ENCODE measurements at regions not wholly inside any gene's neighbourhood (a gene's known extent, or its start where the extent isn't known, plus 50 kb on each side); places are given as distances from the start of the nearest gene placed in this dataset.

GRCh38 chr6:101275251-101275650 is 118.3 kb upstream of the GRIK2 start:
- no peak for TF ChIP-seq Cebpa-rat (IDR thresholded peaks at IDR 0.05)
- H3K27me3 ChIP-seq: no peaks in the 10 kb centered on the region

GRCh38 chr6:101276066-101276465 is 117.4 kb upstream of the GRIK2 start:
- no peak overlapping the region for H3K4me3 ChIP-seq
- H3K27ac ChIP-seq: no peak overlapping the region
- no peaks in the 10 kb centered on the region for H3K9me3 ChIP-seq
- no peak for TF ChIP-seq Cebpa-rat (IDR thresholded peaks at IDR 0.05)
- no peak overlapping the region for H3K9ac ChIP-seq
- H3K36me3 ChIP-seq: no peaks in the 10 kb centered on the region
- H3K27me3 ChIP-seq: no peaks in the 10 kb centered on the region
- H4K20me1 ChIP-seq: no peaks in the 10 kb centered on the region
- H3K4me2 ChIP-seq: no peak overlapping the region
- H3K4me1 ChIP-seq: no peaks in the 10 kb centered on the region

More at GRCh38 chr6:101275251-101275650, 118.3 kb upstream of the GRIK2 start:
- no peaks in the 10 kb centered on the region for H3K9me3 ChIP-seq
- no peak overlapping the region for H3K4me3 ChIP-seq
- H3K4me1 ChIP-seq: no peaks in the 10 kb centered on the region
- no peaks in the 10 kb centered on the region for H3K36me3 ChIP-seq
- H3K4me2 ChIP-seq: no peak overlapping the region
- H3K9ac ChIP-seq: no peak overlapping the region
- H3K27ac ChIP-seq: no peak overlapping the region
- no peaks in the 10 kb centered on the region for H4K20me1 ChIP-seq

- H4K20me1 ChIP-seq: no peaks in the 10 kb centered on the region
- H3K36me3 ChIP-seq: no peaks in the 10 kb centered on the region
- no peak overlapping the region for H3K4me3 ChIP-seq
- H3K9ac ChIP-seq: no peak overlapping the region
- no peak for TF ChIP-seq Cebpa-rat (IDR thresholded peaks at IDR 0.05)
- no peak overlapping the region for H3K27ac ChIP-seq
- H3K4me2 ChIP-seq: no peak overlapping the region
- no peaks in the 10 kb centered on the region for H3K27me3 ChIP-seq
- no peaks in the 10 kb centered on the region for H3K4me1 ChIP-seq
- no peaks in the 10 kb centered on the region for H3K9me3 ChIP-seq
These were observed 114.1 kb upstream of the GRIK2 start for GRCh38 chr6:101279410-101279809.

- Histone ChIP-seq H3K4me3 (no peak overlapping the region), H3K4me2 (no peak overlapping the region), H3K9ac (no peak overlapping the region), H4K20me1 (no peaks in the 10 kb centered on the region), H3K4me1 (no peaks in the 10 kb centered on the region), H3K36me3 (no peaks in the 10 kb centered on the region), H3K27me3 (no peaks in the 10 kb centered on the region), H3K27ac (no peak overlapping the region), H3K9me3 (no peaks in the 10 kb centered on the region)
- no peak for TF ChIP-seq Cebpa-rat (IDR thresholded peaks at IDR 0.05)
These were observed 112.2 kb upstream of the GRIK2 start for GRCh38 chr6:101281266-101281665.

- H3K36me3 ChIP-seq: no peaks in the 10 kb centered on the region
- H3K27me3 ChIP-seq: no peaks in the 10 kb centered on the region
- H3K4me1 ChIP-seq: no peaks in the 10 kb centered on the region
- H3K4me3 ChIP-seq: no peak overlapping the region
- no peak overlapping the region for H3K4me2 ChIP-seq
- no peak overlapping the region for H3K9ac ChIP-seq
- no peaks in the 10 kb centered on the region for H3K9me3 ChIP-seq
- no peak overlapping the region for H3K27ac ChIP-seq
- no peak for TF ChIP-seq Cebpa-rat (IDR thresholded peaks at IDR 0.05)
- no peaks in the 10 kb centered on the region for H4K20me1 ChIP-seq
These were observed 109.4 kb upstream of the GRIK2 start for GRCh38 chr6:101284131-101284530.

- Histone ChIP-seq H3K9me3 (no peaks in the 10 kb centered on the region), H4K20me1 (no peaks in the 10 kb centered on the region), H3K27me3 (no peaks in the 10 kb centered on the region), H3K36me3 (no peaks in the 10 kb centered on the region), H3K9ac (no peak overlapping the region), H3K4me3 (no peak overlapping the region), H3K27ac (no peak overlapping the region), H3K4me2 (no peak overlapping the region), H3K4me1 (no peaks in the 10 kb centered on the region)
- no peak for TF ChIP-seq Cebpa-rat (IDR thresholded peaks at IDR 0.05)
These were observed 107.4 kb upstream of the GRIK2 start for GRCh38 chr6:101286146-101286545.

GRCh38 chr6:101290346-101290745 is 103.2 kb upstream of the GRIK2 start:
- Histone ChIP-seq H3K27ac (no peak overlapping the region), H3K9me3 (peaks cover 11% of the 10 kb centered on the region), H4K20me1 (no peaks in the 10 kb centered on the region), H3K4me1 (no peaks in the 10 kb centered on the region), H3K9ac (no peak overlapping the region), H3K4me2 (no peak overlapping the region), H3K36me3 (no peaks in the 10 kb centered on the region), H3K4me3 (no peak overlapping the region), H3K27me3 (no peaks in the 10 kb centered on the region)
- TF ChIP-seq Cebpa-rat (IDR thresholded peaks at IDR 0.05): no peak

- Histone ChIP-seq H3K27ac (no peak overlapping the region), H3K4me2 (no peak overlapping the region), H3K9me3 (peaks cover 11% of the 10 kb centered on the region), H3K4me3 (no peak overlapping the region), H3K36me3 (no peaks in the 10 kb centered on the region), H3K27me3 (no peaks in the 10 kb centered on the region), H3K9ac (no peak overlapping the region), H3K4me1 (no peaks in the 10 kb centered on the region), H4K20me1 (no peaks in the 10 kb centered on the region)
- no peak for TF ChIP-seq Cebpa-rat (IDR thresholded peaks at IDR 0.05)
These were observed 99.4 kb upstream of the GRIK2 start for GRCh38 chr6:101294051-101294638.

- no peak for TF ChIP-seq Cebpa-rat (IDR thresholded peaks at IDR 0.05)
- Histone ChIP-seq H3K4me3 (no peak overlapping the region), H3K27me3 (no peaks in the 10 kb centered on the region), H3K9me3 (peaks cover 11% of the 10 kb centered on the region), H3K36me3 (no peaks in the 10 kb centered on the region), H3K27ac (no peak overlapping the region), H3K4me2 (no peak overlapping the region), H3K9ac (no peak overlapping the region), H3K4me1 (no peaks in the 10 kb centered on the region), H4K20me1 (no peaks in the 10 kb centered on the region)
These were observed 98.8 kb upstream of the GRIK2 start for GRCh38 chr6:101294676-101295075.

GRCh38 chr6:101296169-101296960 is 97.1 kb upstream of the GRIK2 start:
- no peaks in the 10 kb centered on the region for H3K36me3 ChIP-seq
- no peak overlapping the region for H3K4me3 ChIP-seq
- H3K27me3 ChIP-seq: no peaks in the 10 kb centered on the region
- H3K9ac ChIP-seq: no peak overlapping the region
- no peaks in the 10 kb centered on the region for H3K4me1 ChIP-seq
- H3K27ac ChIP-seq: no peak overlapping the region
- no peak for TF ChIP-seq Cebpa-rat (IDR thresholded peaks at IDR 0.05)
- no peak overlapping the region for H3K4me2 ChIP-seq
- H4K20me1 ChIP-seq: no peaks in the 10 kb centered on the region
- peaks cover 11% of the 10 kb centered on the region for H3K9me3 ChIP-seq

Data from BLaER1 (cell line).